IPS-20b (cell line): ENCODE measurements at regions not wholly inside any gene's neighbourhood (a gene's known extent, or its start where the extent isn't known, plus 50 kb on each side); places are given as distances from the start of the nearest gene placed in this dataset.
"Not testable (repeated sequence)": the region's sequence is repeated elsewhere in the genome, so short reads cannot be mapped to it uniquely, and the experiment has no call there.

Experiments used
- H3K27ac ChIP-seq: one replicate; pipeline ENCODE4 v1.5.1; 2013; ENCODE audit warnings: low read length
- H3K27me3 ChIP-seq: 2 replicates; pipeline ENCODE4 v1.6.1; 2013; ENCODE audit warnings: mild to moderate bottlenecking, low read length, inconsistent platforms; ENCODE audit not compliant: insufficient read depth
- H3K36me3 ChIP-seq: 2 replicates; pipeline ENCODE4 v1.6.1; 2013; ENCODE audit warnings: low read depth, mild to moderate bottlenecking, inconsistent platforms, low read length, moderate library complexity; ENCODE audit not compliant: insufficient read depth
- H3K4me1 ChIP-seq: 2 replicates; pipeline ENCODE4 v1.6.1; 2013; ENCODE audit warnings: mild to moderate bottlenecking, control low read depth, inconsistent platforms, low read length, moderate library complexity; ENCODE audit not compliant: insufficient read depth
- H3K4me3 ChIP-seq: 2 replicates; pipeline ENCODE4 v1.5.1; 2013; ENCODE audit warnings: mild to moderate bottlenecking, low read length, inconsistent platforms
- H3K9ac ChIP-seq: 2 replicates; pipeline ENCODE4 v1.6.1; 2013; ENCODE audit warnings: low read depth, mild to moderate bottlenecking, inconsistent platforms, low read length, moderate library complexity
- H3K9me3 ChIP-seq: 2 replicates; pipeline ENCODE4 v1.6.1; 2013; ENCODE audit warnings: mild to moderate bottlenecking, low read depth, low read length, inconsistent platforms; ENCODE audit not compliant: insufficient read depth

DNA sequence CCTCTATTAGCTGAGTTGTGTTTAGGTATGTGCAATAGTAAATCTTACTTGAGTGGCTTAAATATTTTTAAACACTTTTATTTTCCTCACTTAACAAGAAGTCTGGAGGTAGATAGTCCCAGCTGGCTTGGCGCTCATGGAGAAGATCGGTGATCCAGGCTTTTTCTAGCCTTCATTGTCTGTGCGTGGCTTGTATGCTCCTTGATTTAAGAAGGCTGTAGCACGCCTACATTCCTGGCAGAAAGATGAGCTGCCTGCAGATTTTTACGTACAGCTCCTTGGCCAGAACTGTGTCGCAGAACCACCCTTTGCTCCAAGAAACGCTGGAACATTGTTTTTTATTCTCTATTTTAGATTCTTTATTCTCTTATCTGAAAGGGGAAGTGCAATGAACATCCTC lies 284.1 kb downstream of the KIF20B start:
- Histone ChIP-seq H3K27ac (no peak overlapping the region), H3K36me3 (no peaks in the 10 kb centered on the region), H3K27me3 (peaks cover 30% of the 10 kb centered on the region), H3K9me3 (no peaks in the 10 kb centered on the region), H3K4me1 (peaks cover 6% of the 10 kb centered on the region), H3K9ac (no peak overlapping the region), H3K4me3 (no peak overlapping the region)

DNA sequence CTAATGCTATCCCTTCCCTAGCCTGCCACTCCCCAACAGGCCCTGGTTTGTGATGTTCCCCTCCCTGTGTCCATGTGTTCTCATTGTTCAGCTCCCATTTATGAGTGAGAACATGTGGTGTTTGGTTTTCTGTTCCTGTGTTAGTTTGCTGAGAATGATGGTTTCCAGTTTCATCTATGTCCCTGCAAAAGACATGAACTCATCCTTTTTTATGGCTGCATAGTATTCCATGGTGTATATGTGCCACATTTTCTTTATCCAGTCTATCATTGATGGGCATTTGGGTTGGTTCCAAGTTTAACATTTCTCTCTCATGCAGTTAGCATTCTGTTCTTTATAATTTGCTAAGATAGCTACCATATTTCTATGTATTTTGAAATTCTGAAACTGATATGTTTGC lies 287.0 kb downstream of the KIF20B start:
- not testable (repeated sequence) for H3K27me3 ChIP-seq, H3K27ac ChIP-seq, H3K4me3 ChIP-seq, H3K36me3 ChIP-seq, H3K4me1 ChIP-seq, H3K9ac ChIP-seq, H3K9me3 ChIP-seq

DNA sequence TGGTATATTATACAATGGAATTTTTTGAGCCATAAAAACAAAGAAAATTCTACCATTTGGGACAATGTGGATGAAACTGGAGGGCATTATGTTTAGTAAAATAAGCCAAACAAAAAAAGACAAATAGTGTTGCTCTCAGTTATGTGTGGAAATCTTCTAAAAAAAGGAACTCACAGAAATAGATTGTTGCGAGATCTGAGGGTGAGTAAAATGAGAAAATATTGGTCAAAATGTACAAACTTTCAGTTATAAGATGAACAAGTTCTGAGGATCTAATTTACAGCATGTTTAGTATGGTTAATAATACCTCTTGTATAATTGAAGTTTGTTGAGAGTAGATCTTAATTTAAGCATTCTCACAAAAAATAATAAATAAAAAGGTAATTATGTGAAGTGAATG lies 291.2 kb downstream of the KIF20B start:
- no peak overlapping the region for H3K4me3 ChIP-seq
- no peaks in the 10 kb centered on the region for H3K4me1 ChIP-seq
- no peak overlapping the region for H3K27ac ChIP-seq
- H3K36me3 ChIP-seq = no peaks in the 10 kb centered on the region
- H3K9me3 ChIP-seq = peaks cover 5% of the 10 kb centered on the region; the same call in 1 of the 2 replicates
- H3K27me3 ChIP-seq = no peaks in the 10 kb centered on the region
- H3K9ac ChIP-seq = no peak overlapping the region

GRCh38 chr10:90007226-90007625 lies 305.8 kb downstream of the KIF20B start:
- Histone ChIP-seq H3K36me3 (no peaks in the 10 kb centered on the region), H3K27ac (no peak overlapping the region), H3K4me3 (no peak overlapping the region), H3K4me1 (no peaks in the 10 kb centered on the region), H3K9me3 (0 out of 2 replicates have a peak, but pooled peaks cover 4% of the 10 kb centered on the region), H3K27me3 (peaks cover 13% of the 10 kb centered on the region), H3K9ac (no peak overlapping the region)

DNA sequence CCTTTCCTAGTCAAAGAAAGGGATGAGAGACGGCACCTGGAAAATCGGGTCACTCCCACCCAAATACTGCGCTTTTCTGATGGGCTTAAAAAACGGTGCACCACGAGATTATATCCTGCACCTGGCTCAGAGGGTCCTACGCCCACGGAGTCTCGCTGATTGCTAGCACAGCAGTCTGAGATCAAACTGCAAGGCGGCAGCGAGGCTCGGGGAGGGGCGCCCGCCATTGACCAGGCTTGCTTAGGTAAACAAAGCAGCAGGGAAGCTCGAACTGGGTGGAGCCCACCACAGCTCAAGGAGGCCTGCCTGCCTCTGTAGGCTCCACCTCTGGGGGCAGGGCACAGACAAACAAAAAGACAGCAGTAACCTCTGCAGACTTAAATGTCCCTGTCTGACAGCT lies 309.9 kb downstream of the KIF20B start:
- not testable (repeated sequence) for H3K27ac ChIP-seq, H3K9me3 ChIP-seq, H3K9ac ChIP-seq, H3K4me1 ChIP-seq, H3K36me3 ChIP-seq, H3K4me3 ChIP-seq
- peaks cover 13% of the 10 kb centered on the region for H3K27me3 ChIP-seq

GRCh38 chr10:90018819-90019218 lies 317.4 kb downstream of the KIF20B start:
- H3K27ac ChIP-seq = no peak overlapping the region
- no peaks in the 10 kb centered on the region for H3K4me1 ChIP-seq
- H3K9ac ChIP-seq = no peak overlapping the region
- H3K36me3 ChIP-seq = no peaks in the 10 kb centered on the region
- H3K27me3 ChIP-seq = no peaks in the 10 kb centered on the region
- H3K4me3 ChIP-seq = no peak overlapping the region
- H3K9me3 ChIP-seq = no peaks in the 10 kb centered on the region

DNA sequence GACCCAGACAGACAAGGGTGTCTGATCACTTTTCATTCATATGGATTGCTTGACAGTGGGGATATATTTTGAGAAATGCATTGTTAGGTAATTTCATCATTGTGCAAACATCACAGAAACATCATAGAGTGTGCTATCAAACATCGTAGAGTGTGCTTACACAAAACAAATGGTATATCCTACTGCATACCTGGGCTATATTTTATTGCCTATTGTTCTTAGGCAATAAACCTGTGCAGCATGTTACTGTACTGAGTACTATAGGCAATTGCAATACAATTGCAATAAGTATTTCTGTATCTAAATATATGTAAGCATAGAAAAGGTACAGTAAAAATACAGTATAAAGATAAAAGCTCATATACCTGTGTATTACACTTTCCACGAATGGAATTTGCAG lies 319.1 kb downstream of the KIF20B start:
- Histone ChIP-seq H3K4me1 (no peaks in the 10 kb centered on the region), H3K9ac (no peak overlapping the region), H3K27me3 (no peaks in the 10 kb centered on the region), H3K36me3 (no peaks in the 10 kb centered on the region), H3K9me3 (no peaks in the 10 kb centered on the region), H3K4me3 (no peak overlapping the region), H3K27ac (no peak overlapping the region)

DNA sequence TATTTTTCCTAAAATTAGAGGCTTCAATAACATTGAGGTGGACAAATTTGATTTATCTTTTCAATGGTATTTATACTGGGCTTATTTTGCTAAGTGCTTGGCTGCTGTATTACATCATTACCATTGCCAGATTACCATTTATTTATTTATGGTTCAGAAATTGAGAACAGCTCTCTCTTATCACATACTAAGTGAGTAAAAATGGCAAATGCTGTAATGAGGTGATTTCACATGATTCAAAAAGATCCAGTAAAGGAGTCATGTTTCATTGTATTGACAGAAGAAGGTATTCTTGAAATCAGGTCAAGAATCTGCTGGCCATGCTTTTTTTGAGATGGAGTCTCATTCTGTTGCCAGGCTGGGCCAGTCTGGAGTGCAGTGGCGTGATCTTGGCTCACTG lies 322.6 kb downstream of the KIF20B start:
- no peaks in the 10 kb centered on the region for H3K27me3 ChIP-seq
- H3K36me3 ChIP-seq = no peaks in the 10 kb centered on the region
- no peak overlapping the region for H3K4me3 ChIP-seq
- H3K27ac ChIP-seq = no peak overlapping the region
- H3K9ac ChIP-seq = no peak overlapping the region
- no peaks in the 10 kb centered on the region for H3K4me1 ChIP-seq
- no peaks in the 10 kb centered on the region for H3K9me3 ChIP-seq

- Histone ChIP-seq H3K27me3 (no peaks in the 10 kb centered on the region), H3K36me3 (no peaks in the 10 kb centered on the region), H3K4me1 (no peaks in the 10 kb centered on the region), H3K27ac (no peak overlapping the region), H3K4me3 (no peak overlapping the region), H3K9ac (no peak overlapping the region), H3K9me3 (no peaks in the 10 kb centered on the region)
Measured at GRCh38 chr10:90028312-90028711, 326.9 kb downstream of the KIF20B start.

GRCh38 chr10:90031776-90032175 lies 330.4 kb downstream of the KIF20B start:
- Histone ChIP-seq H3K9ac (no peak overlapping the region), H3K9me3 (no peaks in the 10 kb centered on the region), H3K36me3 (no peaks in the 10 kb centered on the region), H3K4me3 (no peak overlapping the region), H3K4me1 (no peaks in the 10 kb centered on the region), H3K27me3 (no peaks in the 10 kb centered on the region), H3K27ac (no peak overlapping the region)

DNA sequence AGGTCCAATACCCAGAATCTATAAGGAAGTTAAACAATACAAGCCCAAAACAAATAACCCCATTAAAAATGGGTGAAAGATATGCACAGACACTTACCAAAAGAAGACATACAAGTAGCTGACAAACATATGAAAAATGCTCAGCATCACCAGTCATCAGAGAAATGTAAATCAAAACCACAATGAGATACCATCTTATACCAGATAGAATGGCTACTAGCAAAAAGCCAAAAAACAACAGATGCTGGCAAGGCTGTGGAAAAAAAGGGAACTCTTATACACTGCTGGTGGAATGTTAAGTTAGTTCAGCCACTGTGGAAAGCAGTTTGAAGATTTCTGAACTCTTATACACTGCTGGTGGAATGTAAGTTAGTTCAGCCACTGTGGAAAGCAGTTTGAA lies 331.1 kb downstream of the KIF20B start:
- no peak overlapping the region for H3K9ac ChIP-seq
- H3K4me3 ChIP-seq = no peak overlapping the region
- H3K9me3 ChIP-seq = no peaks in the 10 kb centered on the region
- no peaks in the 10 kb centered on the region for H3K4me1 ChIP-seq
- no peak overlapping the region for H3K27ac ChIP-seq
- H3K27me3 ChIP-seq = no peaks in the 10 kb centered on the region
- H3K36me3 ChIP-seq = no peaks in the 10 kb centered on the region

- not testable (repeated sequence) for H3K36me3 ChIP-seq, H3K27me3 ChIP-seq, H3K4me1 ChIP-seq, H3K27ac ChIP-seq, H3K9me3 ChIP-seq, H3K9ac ChIP-seq, H3K4me3 ChIP-seq
Measured at GRCh38 chr10:90034862-90035261, 333.5 kb downstream of the KIF20B start.

DNA sequence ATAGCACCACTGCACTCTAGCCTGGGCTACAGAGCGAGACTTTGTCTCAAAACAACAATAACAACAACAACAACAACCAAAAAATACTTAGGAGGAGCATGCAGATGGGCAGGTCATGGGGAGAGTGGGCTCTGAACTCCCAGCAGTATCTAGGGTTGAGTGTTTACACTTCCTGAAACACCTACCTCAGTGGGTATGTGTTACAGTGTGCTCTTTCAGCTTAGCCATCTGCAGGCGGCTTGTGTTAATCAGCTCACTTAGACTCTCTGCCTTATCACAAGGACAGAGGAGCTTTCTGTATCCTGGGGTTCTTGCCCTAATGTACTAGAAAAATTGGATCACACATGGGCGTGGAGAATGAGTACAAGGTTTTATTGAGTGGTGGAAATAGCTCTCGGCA lies 340.2 kb downstream of the KIF20B start:
- H3K36me3 ChIP-seq = no peaks in the 10 kb centered on the region
- no peaks in the 10 kb centered on the region for H3K9me3 ChIP-seq
- no peaks in the 10 kb centered on the region for H3K4me1 ChIP-seq
- no peak overlapping the region for H3K27ac ChIP-seq
- H3K27me3 ChIP-seq = no peaks in the 10 kb centered on the region
- no peak overlapping the region for H3K4me3 ChIP-seq
- H3K9ac ChIP-seq = no peak overlapping the region
